K562 (cell line): ENCODE measurements at regions not wholly inside any gene's neighbourhood (a gene's known extent, or its start where the extent isn't known, plus 50 kb on each side); places are given as distances from the start of the nearest gene placed in this dataset.

ENCODE experiments used
- ATAC-seq: fragments of 200-7000 bp; cut with Tn5 transposase; 3 replicates; pipeline ENCODE4 v1.9.1; 2020; ENCODE audit warnings: moderate library complexity
- BruUV-seq: library from RNA; stranded (reverse); fragments of 400-500 nt; replicated peaks from 2 replicates; lab custom pipeline; 2021; lab: Mats Ljungman, UMichigan
- CTCF ChIA-PET: fragments of 300-600 bp; formaldehyde crosslinking; extraction: SDS; loops from one replicate; lab custom pipeline; 2021; ENCODE audit warnings: low intra/inter-chr PET ratio; lab: Yijun Ruan, JAX
- POLR2A ChIA-PET: fragments of 300-600, 350-650 bp; sonication (Branson Sonifier 250); formaldehyde crosslinking; extraction: SDS; loops from one replicate; lab custom pipeline; 2021; ENCODE audit warnings: antibody characterized with exemption, inconsistent platforms; lab: Yijun Ruan, JAX
- DNase-seq, 4 experiments: peaks; one replicate each; pipeline versions ENCODE4 v3.0.0 to v3.0.0-alpha.2; 2011 to 2018; ENCODE audit warnings: low spot score in 3 of 4, mixed read lengths in 3 of 4; ENCODE audit errors: extremely low read depth in 1 of 4
- FAIRE-seq: peaks from 2 replicates; lab custom pipeline; 2011; peaks lifted over from hg19 to GRCh38; lab: Jason Lieb, UNC
- H2AFZ ChIP-seq: 2 replicates; pipeline ENCODE4 v1.6.0; 2011; ENCODE audit warnings: low read depth, low read length, control low read depth, inconsistent platforms
- H3K27ac ChIP-seq: fragments of 200-600 bp; 3 replicates; pipeline ENCODE4 v1.8.0; 2011; ENCODE audit warnings: low read depth, mild to moderate bottlenecking, control low read depth, inconsistent platforms, low read length, moderate library complexity, mixed read lengths; ENCODE audit errors: extremely low read depth
- H3K27me3 ChIP-seq, 2 experiments: fragments of 300-600 bp in 1 of 2; 2 replicates in 1 of 2; 3 replicates in 1 of 2; pipeline versions ENCODE4 v1.6.0 to v1.8.0; 2011; ENCODE audit warnings: inconsistent platforms in 2 of 2, low read length in 2 of 2, mild to moderate bottlenecking in 1 of 2, mixed read lengths in 1 of 2, moderate library complexity in 1 of 2; ENCODE audit not compliant: control insufficient read depth in 2 of 2, insufficient read depth in 2 of 2
- H3K36me3 ChIP-seq: fragments of 300-600 bp; 3 replicates; pipeline ENCODE4 v1.8.0; 2011; ENCODE audit warnings: mild to moderate bottlenecking, low read length, inconsistent platforms; ENCODE audit not compliant: control insufficient read depth, insufficient read depth
- H3K4me1 ChIP-seq, 2 experiments: fragments of 200-600 bp in 1 of 2; replicated peaks in 1 of 2; 2 replicates in 1 of 2; 3 replicates in 1 of 2; pipeline versions ENCODE4 v1.5.1 to v1.8.0; 2011; ENCODE audit warnings: inconsistent platforms in 2 of 2, low read length in 2 of 2, mild to moderate bottlenecking in 1 of 2, mixed read lengths in 1 of 2, moderate library complexity in 1 of 2; ENCODE audit not compliant: control insufficient read depth in 2 of 2, insufficient read depth in 2 of 2
- H3K4me2 ChIP-seq: 2 replicates; pipeline ENCODE4 v1.6.1; 2011; ENCODE audit warnings: low read length, control low read depth, inconsistent platforms, mixed read lengths; ENCODE audit not compliant: insufficient read depth
- H3K4me3 ChIP-seq: fragments of 200-600 bp; sonication (generic), shearing (Covaris generic); 2 replicates; pipeline ENCODE4 v1.5.1; 2016; ENCODE audit warnings: control low read depth, inconsistent platforms
- H3K79me2 ChIP-seq: fragments of 200-600 bp; 3 replicates; pipeline ENCODE4 v1.8.0; 2011; ENCODE audit warnings: low read length, inconsistent platforms; ENCODE audit not compliant: control insufficient read depth, insufficient read depth
- H3K9ac ChIP-seq, 2 experiments: 2 replicates each; pipeline versions ENCODE4 v1.6.0 to v1.6.1; 2011; ENCODE audit warnings: low read depth in 2 of 2, low read length in 2 of 2, control low read depth in 1 of 2, inconsistent platforms in 1 of 2, mild to moderate bottlenecking in 1 of 2, mixed read lengths in 1 of 2; ENCODE audit not compliant: insufficient read depth in 1 of 2
- H3K9me1 ChIP-seq: one replicate; pipeline ENCODE4 v1.6.0; 2011; ENCODE audit warnings: inconsistent platforms, mild to moderate bottlenecking, low read length, moderate library complexity; ENCODE audit not compliant: control insufficient read depth, insufficient read depth
- H3K9me3 ChIP-seq: replicated peaks from 2 replicates; pipeline ENCODE4 v1.5.1; 2011; ENCODE audit warnings: low read depth, low read length, inconsistent platforms; ENCODE audit not compliant: control insufficient read depth, insufficient read depth
- H4K20me1 ChIP-seq: replicated peaks from 2 replicates; pipeline ENCODE4 v1.6.1; 2011; ENCODE audit warnings: low read length, inconsistent platforms, mixed read lengths; ENCODE audit not compliant: control insufficient read depth, insufficient read depth
- ARHGAP35 ChIP-seq: fragments of 450-650 bp; IDR thresholded peaks from 2 replicates; pipeline ENCODE4 v1.6.1; 2018; ENCODE audit not compliant: partially characterized antibody
- ASH1L ChIP-seq: fragments of 450-650 bp; IDR thresholded peaks from 2 replicates; pipeline ENCODE4 v1.6.1; 2018; ENCODE audit warnings: borderline replicate concordance, mild to moderate bottlenecking, low read depth; ENCODE audit not compliant: partially characterized antibody
- DPF2 ChIP-seq: fragments of 450-650 bp; IDR thresholded peaks from 2 replicates; pipeline ENCODE4 v1.6.1; 2016
- FIP1L1 ChIP-seq: fragments of 200-400 bp; formaldehyde crosslinking; IDR thresholded peaks from 2 replicates; pipeline ENCODE4 v1.6.1; 2018; ENCODE audit warnings: mild to moderate bottlenecking, low read depth, low read length; ENCODE audit not compliant: poor library complexity, severe bottlenecking
- GMEB1 ChIP-seq: fragments of 250-450 bp; sonication (Bioruptor Pico); IDR thresholded peaks from 2 replicates; pipeline ENCODE4 v1.4.0; 2020; ENCODE audit warnings: mild to moderate bottlenecking
- KAT7 ChIP-seq: sonication (generic); formaldehyde crosslinking; IDR thresholded peaks from 2 replicates; pipeline ENCODE4 v1.8.0; 2022; ENCODE audit warnings: missing genetic modification reagents, mild to moderate bottlenecking, borderline replicate concordance
- LCOR ChIP-seq: sonication (generic); formaldehyde crosslinking; IDR thresholded peaks from 2 replicates; pipeline ENCODE4 v1.8.0; 2022; ENCODE audit warnings: mild to moderate bottlenecking, missing genetic modification reagents
- MBD2 ChIP-seq: sonication (generic); IDR thresholded peaks from 2 replicates; pipeline ENCODE4 v1.6.1; 2016; ENCODE audit warnings: low read depth, borderline replicate concordance
- PKNOX1 ChIP-seq: fragments of 450-650 bp; IDR thresholded peaks from 2 replicates; pipeline ENCODE4 v1.6.1; 2016
- RREB1 ChIP-seq: fragments of 250-450 bp; sonication (Bioruptor Pico); IDR thresholded peaks from 2 replicates; pipeline ENCODE4 v1.4.0; 2020
- SREBF1 ChIP-seq: fragments of 150-350 bp; IDR thresholded peaks from 2 replicates; pipeline ENCODE4 v1.6.1; 2014; ENCODE audit warnings: antibody characterized with exemption, low read depth, low read length, borderline replicate concordance
- SUPT5H ChIP-seq: fragments of 450-650 bp; IDR thresholded peaks from 2 replicates; pipeline ENCODE4 v1.6.1; 2016
- ZC3H11A ChIP-seq: IDR thresholded peaks from 2 replicates; pipeline ENCODE4 v1.6.1; 2012; ENCODE audit warnings: low read depth, low read length, improper control_type of control experiment
- ZNF395 ChIP-seq: fragments of 200-800 bp; sonication (Bioruptor generic); IDR thresholded peaks from 2 replicates; pipeline ENCODE4 v1.6.1; 2017; ENCODE audit warnings: missing genetic modification characterization, missing compliant biosample characterization
- WGBS: fragments of 100-300 bp; shearing (Covaris generic); methylation state at CpG from one replicate; pipeline ENCODE4 v1.1.6; 2016; ENCODE audit warnings: low coverage, mixed read lengths; ENCODE audit not compliant: insufficient coverage; ENCODE audit errors: missing lambda C conversion rate; 5-methylcytosine and 5-hydroxymethylcytosine counted together
- in situ Hi-C: fragments of 300-500 bp; cut with MboI; formaldehyde crosslinking; loops from 4 replicates; pipeline ENCODE4 v1.15.0; 2018; ENCODE audit warnings: inconsistent platforms, mixed read lengths
- intact Hi-C: fragments of 100-400 bp; cut with micrococcal nuclease; formaldehyde crosslinking; loops from 2 replicates; pipeline ENCODE4 v1.14.2; 2022

GRCh38 chr17:36671144-36671543 lies 69.8 kb downstream of the MRM1 start:
- no peak for ATAC-seq
- Histone ChIP-seq H3K9me1 (no peaks in the 10 kb centered on the region), H3K79me2 (no peaks in the 10 kb centered on the region), H2AFZ (no peak overlapping the region), H3K4me2 (no peak overlapping the region), H3K27ac (no peak overlapping the region), H3K9ac (no peak overlapping the region), H3K27me3 (peaks cover 14 to 45% of the 10 kb centered on the region in 2 experiments; a peak in 4 of 5 replicates), H3K36me3 (no peaks in the 10 kb centered on the region), H3K4me3 (no peak overlapping the region), H3K4me1 (no peaks in the 10 kb centered on the region), H4K20me1 (peaks cover 5% of the 10 kb centered on the region; the same call in 1 of the 2 replicates), H3K9me3 (no peaks in the 10 kb centered on the region)
- FAIRE-seq, result no peak
- in situ Hi-C loops (no loop called here), intact Hi-C loops (no loop called here)
- no peak for DNase-seq
- 0% methylated on average over 3 of the region's 3 CpGs for WGBS
- ChIA-PET CTCF (no interaction called here), POLR2A (interaction anchor here (1.0 kb wide), 1 partner anchor 25 kb away, joined by 3 read pairs; no protein-coding TSS in a partner anchor)
- BruUV-seq, result no TSS peak
- TF ChIP-seq GMEB1 (CRISPR knock-in tag) (no peak), KAT7 (CRISPR knock-in tag) (no peak), SUPT5H (no peak), ARHGAP35 (no peak), SREBF1 (no peak), RREB1 (CRISPR knock-in tag) (no peak), DPF2 (no peak), MBD2 (no peak), PKNOX1 (no peak), LCOR (CRISPR knock-in tag) (no peak), ZNF395 (CRISPR knock-in tag) (no peak), FIP1L1 (no peak), ZC3H11A (no peak), ASH1L (no peak)
